ENCODE measurements at regions not wholly inside any gene's neighbourhood (a gene's known extent, or its start where the extent isn't known, plus 50 kb on each side); places are given as distances from the start of the nearest gene placed in this dataset.

GRCh38 chr7:68317476-68317875 lies 1280.8 kb upstream of the AUTS2 start:
- no peak for TF ChIP-seq CTCF (IDR thresholded peaks at IDR 0.05; ENCODE audit: low read depth, low read length)
- DNase-seq (ENCODE audit: extremely low read depth, low read depth), result no peak

- no peak for TF ChIP-seq CTCF (IDR thresholded peaks at IDR 0.05; ENCODE audit: low read depth, low read length)
These were observed 1279.2 kb upstream of the AUTS2 start for GRCh38 chr7:68319061-68319460.

GRCh38 chr7:68321076-68321639 lies 1277.1 kb upstream of the AUTS2 start:
- no peak for TF ChIP-seq CTCF (IDR thresholded peaks at IDR 0.05; ENCODE audit: low read depth, low read length)
- DNase-seq (ENCODE audit: extremely low read depth, low read depth), result no peak

More at GRCh38 chr7:68319061-68319460, 1279.2 kb upstream of the AUTS2 start:
- DNase-seq (ENCODE audit: extremely low read depth, low read depth), result no peak

GRCh38 chr7:68321776-68322496 lies 1276.3 kb upstream of the AUTS2 start:
- DNase-seq (ENCODE audit: extremely low read depth, low read depth), result no peak
- no peak for TF ChIP-seq CTCF (IDR thresholded peaks at IDR 0.05; ENCODE audit: low read depth, low read length)

GRCh38 chr7:68324621-68325020 lies 1273.7 kb upstream of the AUTS2 start:
- DNase-seq (ENCODE audit: extremely low read depth, low read depth), result no peak
- no peak for TF ChIP-seq CTCF (IDR thresholded peaks at IDR 0.05; ENCODE audit: low read depth, low read length)

- no peak for TF ChIP-seq CTCF (IDR thresholded peaks at IDR 0.05; ENCODE audit: low read depth, low read length)
- no peak for DNase-seq (ENCODE audit: extremely low read depth, low read depth)
These were observed 1264.1 kb upstream of the AUTS2 start for GRCh38 chr7:68334216-68334615.

- TF ChIP-seq CTCF (IDR thresholded peaks at IDR 0.05; ENCODE audit: low read depth, low read length), result no peak
- no peak for DNase-seq (ENCODE audit: extremely low read depth, low read depth)
These were observed 1263.5 kb upstream of the AUTS2 start for GRCh38 chr7:68334636-68335272.

Measured in AG09319 (cell line).